SK-N-SH (cell line): ENCODE measurements at regions not wholly inside any gene's neighbourhood (a gene's known extent, or its start where the extent isn't known, plus 50 kb on each side); places are given as distances from the start of the nearest gene placed in this dataset.

ENCODE experiments used
- CTCF ChIA-PET: fragments of 300-600, 350-600 bp; formaldehyde crosslinking; extraction: SDS; loops from one replicate; lab custom pipeline; 2021; lab: Yijun Ruan, JAX
- POLR2A ChIA-PET: fragments of 350-600 bp; sonication (Branson Sonifier 250); formaldehyde crosslinking; extraction: SDS; loops from one replicate; lab custom pipeline; 2020; ENCODE audit warnings: antibody characterized with exemption, inconsistent platforms; lab: Yijun Ruan, JAX
- DNase-seq: peaks from one replicate; pipeline ENCODE4 v3.0.0; 2012
- H2AFZ ChIP-seq: fragments of 200-600 bp; sonication (generic); 2 replicates; pipeline ENCODE4 v1.8.1; 2016; ENCODE audit warnings: antibody characterized with exemption, mild to moderate bottlenecking, low read depth
- H3F3A ChIP-seq: fragments of 200-600 bp; sonication (generic); replicated peaks from 2 replicates; pipeline ENCODE3; 2016; ENCODE audit warnings: antibody characterized with exemption, mild to moderate bottlenecking; ENCODE audit not compliant: insufficient read depth
- H3K27ac ChIP-seq, 2 experiments: fragments of 200-500 bp in 1 of 2; fragments of 200-600 bp in 1 of 2; sonication (Bioruptor generic) in 1 of 2; sonication (generic), shearing (Covaris generic) in 1 of 2; 2 replicates each; pipeline versions ENCODE4 v1.5.1 to v1.6.1; 2014 to 2016; ENCODE audit warnings: low read depth in 2 of 2, inconsistent platforms in 1 of 2, low read length in 1 of 2, mild to moderate bottlenecking in 1 of 2, mixed read lengths in 1 of 2
- H3K27me3 ChIP-seq: fragments of 200-600 bp; sonication (generic), shearing (Covaris generic); 2 replicates; pipeline ENCODE4 v1.6.1; 2016; ENCODE audit warnings: mixed run types; ENCODE audit not compliant: insufficient read depth
- H3K36me3 ChIP-seq, 2 experiments: fragments of 200-500 bp in 1 of 2; fragments of 200-600 bp in 1 of 2; sonication (Bioruptor generic) in 1 of 2; sonication (generic) in 1 of 2; replicated peaks in 1 of 2; 2 replicates each; pipeline versions ENCODE3 to v1.5.1; 2014 to 2016; ENCODE audit warnings: low read length in 1 of 2, mild to moderate bottlenecking in 1 of 2; ENCODE audit not compliant: insufficient read depth in 2 of 2, control insufficient read depth in 1 of 2
- H3K4me1 ChIP-seq, 2 experiments: fragments of 200-500 bp in 1 of 2; fragments of 200-600 bp in 1 of 2; sonication (Bioruptor generic) in 1 of 2; sonication (generic), shearing (Covaris generic) in 1 of 2; 2 replicates each; pipeline versions ENCODE4 v1.5.1 to v1.6.1; 2014 to 2016; ENCODE audit warnings: low read depth in 1 of 2, low read length in 1 of 2, mixed run types in 1 of 2; ENCODE audit not compliant: insufficient read depth in 2 of 2, control insufficient read depth in 1 of 2
- H3K4me2 ChIP-seq: fragments of 200-600 bp; sonication (generic), shearing (Covaris generic); 2 replicates; pipeline ENCODE4 v1.6.1; 2017; ENCODE audit warnings: mixed run types
- H3K4me3 ChIP-seq, 2 experiments: fragments of 200-500 bp in 1 of 2; fragments of 200-600 bp in 1 of 2; sonication (Bioruptor generic) in 1 of 2; sonication (generic), shearing (Covaris generic) in 1 of 2; 2 replicates each; pipeline versions ENCODE4 v1.5.1 to v1.8.1; 2014 to 2016; ENCODE audit warnings: low read depth in 2 of 2, inconsistent platforms in 1 of 2, low read length in 1 of 2, mild to moderate bottlenecking in 1 of 2, mixed read lengths in 1 of 2, moderate library complexity in 1 of 2
- H3K79me2 ChIP-seq: fragments of 200-600 bp; sonication (generic); 2 replicates; pipeline ENCODE4 v1.8.1; 2017; ENCODE audit warnings: mild to moderate bottlenecking; ENCODE audit not compliant: insufficient read depth
- H3K9ac ChIP-seq: fragments of 200-600 bp; sonication (generic); 2 replicates; pipeline ENCODE4 v1.6.1; 2017; ENCODE audit warnings: mixed run types
- H3K9me2 ChIP-seq: fragments of 200-600 bp; sonication (generic); 2 replicates; pipeline ENCODE4 v1.6.1; 2017; ENCODE audit warnings: mixed run types
- H3K9me3 ChIP-seq: fragments of 200-600 bp; sonication (generic); 2 replicates; pipeline ENCODE4 v1.6.1; 2017; ENCODE audit warnings: mixed run types, mild to moderate bottlenecking, moderate library complexity
- H4K20me1 ChIP-seq: fragments of 200-600 bp; sonication (generic); 2 replicates; pipeline ENCODE4 v1.6.1; 2017; ENCODE audit warnings: mild to moderate bottlenecking, mixed run types; ENCODE audit not compliant: insufficient read depth
- CHD2 ChIP-seq: fragments of 150-350 bp; IDR thresholded peaks from 2 replicates; pipeline ENCODE4 v1.6.1; 2018; ENCODE audit warnings: low read length; ENCODE audit not compliant: partially characterized antibody
- ELF1 ChIP-seq: IDR thresholded peaks from 2 replicates; pipeline ENCODE4 v1.4.0; 2012
- EP300 ChIP-seq, 2 experiments: IDR thresholded peaks; 2 replicates each; pipeline versions ENCODE4 v1.4.0 to v1.6.1; 2012; ENCODE audit warnings: borderline replicate concordance in 1 of 2, low read depth in 1 of 2, low read length in 1 of 2
- EZH2phosphoT487 ChIP-seq: fragments of 200-600 bp; sonication (generic); IDR thresholded peaks from 2 replicates; pipeline ENCODE4 v1.6.1; 2017; ENCODE audit warnings: low read depth, mixed run types, mild to moderate bottlenecking, antibody characterized with exemption, moderate library complexity, borderline replicate concordance
- FOSL2 ChIP-seq: IDR thresholded peaks from 2 replicates; pipeline ENCODE4 v1.4.0; 2012; ENCODE audit warnings: low read depth, mild to moderate bottlenecking, moderate library complexity, borderline replicate concordance
- FOXJ3 ChIP-seq: sonication (generic); formaldehyde crosslinking; IDR thresholded peaks from 2 replicates; pipeline ENCODE4 v1.5.1; 2020; ENCODE audit warnings: mild to moderate bottlenecking, missing genetic modification reagents
- FOXM1 ChIP-seq: IDR thresholded peaks from 2 replicates; pipeline ENCODE4 v1.4.0; 2012; ENCODE audit warnings: low read depth, mild to moderate bottlenecking
- GABPA ChIP-seq: IDR thresholded peaks from 2 replicates; pipeline ENCODE4 v1.4.0; 2012; ENCODE audit warnings: low read depth, mild to moderate bottlenecking
- GATA2 ChIP-seq: sonication (generic); formaldehyde crosslinking; IDR thresholded peaks from 2 replicates; pipeline ENCODE4 v1.5.0; 2020; ENCODE audit warnings: mild to moderate bottlenecking, missing genetic modification reagents
- JUND ChIP-seq: IDR thresholded peaks from 2 replicates; pipeline ENCODE4 v1.4.0; 2012
- MAX ChIP-seq: IDR thresholded peaks from 2 replicates; pipeline ENCODE4 v1.4.0; 2012; ENCODE audit warnings: low read depth
- MEF2A ChIP-seq: IDR thresholded peaks from 2 replicates; pipeline ENCODE4 v1.4.0; 2012; ENCODE audit warnings: low read depth, borderline replicate concordance
- MXI1 ChIP-seq: IDR thresholded peaks from 2 replicates; pipeline ENCODE4 v1.6.1; 2012; ENCODE audit warnings: mild to moderate bottlenecking, low read depth, low read length, improper control_type of control experiment
- NFIC ChIP-seq: IDR thresholded peaks from 2 replicates; pipeline ENCODE4 v1.4.0; 2012; ENCODE audit warnings: borderline replicate concordance
- PBX3 ChIP-seq: IDR thresholded peaks from 2 replicates; pipeline ENCODE4; 2012
- POLR2AphosphoS5 ChIP-seq: IDR thresholded peaks from 2 replicates; pipeline ENCODE4 v1.6.1; 2012; ENCODE audit warnings: low read depth, low read length
- RAD21 ChIP-seq: IDR thresholded peaks from 2 replicates; pipeline ENCODE4 v1.6.1; 2012; ENCODE audit warnings: mild to moderate bottlenecking, low read length
- RFX5 ChIP-seq: IDR thresholded peaks from 2 replicates; pipeline ENCODE4 v1.6.1; 2012; ENCODE audit warnings: mild to moderate bottlenecking, improper control_type of control experiment, low read length
- RXRA ChIP-seq: IDR thresholded peaks from 2 replicates; pipeline ENCODE4 v1.4.0; 2012; ENCODE audit warnings: low read depth, mild to moderate bottlenecking, borderline replicate concordance
- SMC3 ChIP-seq: IDR thresholded peaks from 2 replicates; pipeline ENCODE4 v1.6.1; 2012; ENCODE audit warnings: low read depth, low read length, improper control_type of control experiment
- TAF1 ChIP-seq: IDR thresholded peaks from 2 replicates; pipeline ENCODE4 v1.6.1; 2012; ENCODE audit warnings: low read depth, mild to moderate bottlenecking, low read length, moderate library complexity, borderline replicate concordance
- TCF12 ChIP-seq: IDR thresholded peaks from 2 replicates; pipeline ENCODE4 v1.4.0; 2012
- TEAD4 ChIP-seq: IDR thresholded peaks from 2 replicates; pipeline ENCODE4 v1.4.0; 2012; ENCODE audit warnings: mild to moderate bottlenecking, borderline replicate concordance; ENCODE audit not compliant: insufficient read depth
- YY1 ChIP-seq: IDR thresholded peaks from 2 replicates; pipeline ENCODE4 v1.4.0; 2012; ENCODE audit warnings: low read depth, mild to moderate bottlenecking
- WGBS: methylation state at CpG from one replicate; pipeline ENCODE4 v1.1.6; 2017; ENCODE audit warnings: low lambda C conversion rate; 5-methylcytosine and 5-hydroxymethylcytosine counted together

GRCh38 chr5:94040591-94041148 lies 299.3 kb upstream of the POU5F2 start:
- no peak for DNase-seq
- H3K36me3 ChIP-seq: peaks cover 9 to 13% of the 10 kb centered on the region in 2 experiments
- H3K4me3 ChIP-seq: no peak overlapping the region
- H3K4me1 ChIP-seq: no peaks in the 10 kb centered on the region; a peak in 1 of 4 replicates
- no peaks in the 10 kb centered on the region for H3F3A ChIP-seq
- POLR2A ChIA-PET: no interaction called here
- no peaks in the 10 kb centered on the region for H3K79me2 ChIP-seq
- 94% methylated on average over 7 of the region's 7 CpGs for WGBS
- CTCF ChIA-PET: interaction anchor here (1.2 kb wide), 1 partner anchor 428 kb away, joined by 3 read pairs; no protein-coding TSS in a partner anchor
- H3K27ac ChIP-seq: no peak overlapping the region
- H3K9me3 ChIP-seq: no peaks in the 10 kb centered on the region
- H2AFZ ChIP-seq: no peak overlapping the region
- no peak overlapping the region for H3K4me2 ChIP-seq
- no peak overlapping the region for H3K9ac ChIP-seq
- H4K20me1 ChIP-seq: no peaks in the 10 kb centered on the region
- H3K27me3 ChIP-seq: no peaks in the 10 kb centered on the region
- TF ChIP-seq RXRA (no peak), YY1 (no peak), JUND (no peak), MEF2A (no peak), FOXJ3 (no peak), MXI1 (no peak), TCF12 (no peak), SMC3 (no peak), FOSL2 (no peak), RAD21 (no peak)
- H3K9me2 ChIP-seq: no peaks in the 10 kb centered on the region; the same call in 1 of the 2 replicates

- DNase-seq: no peak
- no peaks in the 10 kb centered on the region for H3K9me3 ChIP-seq
- TF ChIP-seq JUND (no peak), NFIC (no peak), MEF2A (no peak), PBX3 (no peak), EZH2phosphoT487 (no peak), MAX (no peak), FOXM1 (no peak), POLR2AphosphoS5 (no peak), MXI1 (no peak), TAF1 (no peak), GATA2 (CRISPR knock-in tag) (no peak), CHD2 (no peak), TCF12 (no peak), RXRA (no peak), EP300 (IDR thresholded peaks at IDR 0.05; ENCODE audit: borderline replicate concordance in 1 of 2, low read depth in 1 of 2, low read length in 1 of 2) (no peak), RFX5 (no peak), GABPA (no peak), ELF1 (no peak), TEAD4 (no peak)
- H3K27ac ChIP-seq: no peak overlapping the region
- CTCF ChIA-PET: no interaction called here
- no peak overlapping the region for H3K4me3 ChIP-seq
- H3K27me3 ChIP-seq: no peaks in the 10 kb centered on the region
- no peaks in the 10 kb centered on the region for H3F3A ChIP-seq
- H3K4me2 ChIP-seq: no peak overlapping the region
- POLR2A ChIA-PET: no interaction called here
- H3K36me3 ChIP-seq: peaks cover 4 to 7% of the 10 kb centered on the region in 2 experiments
- H3K9ac ChIP-seq: no peak overlapping the region
- no peak overlapping the region for H2AFZ ChIP-seq
- H3K4me1 ChIP-seq: no peaks in the 10 kb centered on the region; a peak in 1 of 4 replicates
- no peaks in the 10 kb centered on the region for H3K9me2 ChIP-seq
- no peaks in the 10 kb centered on the region for H4K20me1 ChIP-seq
- no peaks in the 10 kb centered on the region for H3K79me2 ChIP-seq
These were observed 297.7 kb upstream of the POU5F2 start for GRCh38 chr5:94039101-94039500.
